GM12875 (cell line): ENCODE measurements at regions not wholly inside any gene's neighbourhood (a gene's known extent, or its start where the extent isn't known, plus 50 kb on each side); places are given as distances from the start of the nearest gene placed in this dataset.
"Not testable (repeated sequence)": the region's sequence is repeated elsewhere in the genome, so short reads cannot be mapped to it uniquely, and the experiment has no call there.

Experiments used
- H3K4me3 ChIP-seq: one replicate; pipeline ENCODE4 v1.5.1; 2011; ENCODE audit warnings: low read depth, low read length, control low read depth
- TF ChIP-seq, protein P1 (sequence below): IDR thresholded peaks from 2 replicates; pipeline ENCODE4 v1.5.1; 2011; ENCODE audit warnings: low read depth, mild to moderate bottlenecking, control low read depth, inconsistent platforms, low read length, moderate library complexity, borderline replicate concordance; ENCODE audit not compliant: insufficient read depth

DNA sequence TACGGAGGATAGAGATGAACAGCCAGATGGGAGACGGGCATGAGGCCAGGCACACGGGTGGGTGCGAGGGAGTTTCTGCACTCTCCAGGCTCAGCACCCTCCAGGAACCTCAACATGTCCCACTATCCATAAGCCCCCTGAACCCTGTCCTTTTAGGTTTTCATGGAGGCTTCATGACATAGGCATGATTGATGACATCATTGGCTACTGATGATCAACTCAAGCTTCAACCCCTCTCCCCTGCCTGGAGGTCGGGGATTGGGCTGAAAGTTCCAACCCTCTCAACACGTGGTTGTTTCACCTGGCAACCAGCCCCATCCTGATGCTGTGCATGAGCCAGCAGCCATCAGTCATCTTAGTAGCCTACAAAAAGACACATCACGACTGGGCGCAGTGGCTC, 360.7 kb upstream of the AUTS2 start:
- no peak overlapping the region for H3K4me3 ChIP-seq
- TF ChIP-seq, protein P1, sequence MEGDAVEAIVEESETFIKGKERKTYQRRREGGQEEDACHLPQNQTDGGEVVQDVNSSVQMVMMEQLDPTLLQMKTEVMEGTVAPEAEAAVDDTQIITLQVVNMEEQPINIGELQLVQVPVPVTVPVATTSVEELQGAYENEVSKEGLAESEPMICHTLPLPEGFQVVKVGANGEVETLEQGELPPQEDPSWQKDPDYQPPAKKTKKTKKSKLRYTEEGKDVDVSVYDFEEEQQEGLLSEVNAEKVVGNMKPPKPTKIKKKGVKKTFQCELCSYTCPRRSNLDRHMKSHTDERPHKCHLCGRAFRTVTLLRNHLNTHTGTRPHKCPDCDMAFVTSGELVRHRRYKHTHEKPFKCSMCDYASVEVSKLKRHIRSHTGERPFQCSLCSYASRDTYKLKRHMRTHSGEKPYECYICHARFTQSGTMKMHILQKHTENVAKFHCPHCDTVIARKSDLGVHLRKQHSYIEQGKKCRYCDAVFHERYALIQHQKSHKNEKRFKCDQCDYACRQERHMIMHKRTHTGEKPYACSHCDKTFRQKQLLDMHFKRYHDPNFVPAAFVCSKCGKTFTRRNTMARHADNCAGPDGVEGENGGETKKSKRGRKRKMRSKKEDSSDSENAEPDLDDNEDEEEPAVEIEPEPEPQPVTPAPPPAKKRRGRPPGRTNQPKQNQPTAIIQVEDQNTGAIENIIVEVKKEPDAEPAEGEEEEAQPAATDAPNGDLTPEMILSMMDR: no peak

DNA sequence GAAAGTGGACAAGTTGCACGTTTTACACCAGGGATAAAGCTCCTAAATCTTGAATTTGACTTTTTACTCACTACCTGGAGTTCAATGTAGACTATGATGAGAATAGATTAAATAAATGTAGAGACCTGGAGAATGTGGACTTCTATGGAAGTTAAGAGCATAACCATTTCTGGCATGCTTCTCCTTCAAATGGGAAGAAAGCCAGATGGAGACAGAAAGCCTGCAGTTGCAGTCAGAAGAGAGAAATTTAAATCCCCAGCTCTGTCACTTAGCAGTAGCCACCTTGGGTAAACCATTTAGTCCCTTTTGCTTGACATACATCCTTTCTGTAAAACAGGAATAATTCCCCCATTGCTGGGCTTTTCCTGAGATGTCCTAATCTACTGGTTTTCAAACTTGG, 355.3 kb upstream of the AUTS2 start:
- TF ChIP-seq, protein P1: no peak
- H3K4me3 ChIP-seq: no peak overlapping the region

DNA sequence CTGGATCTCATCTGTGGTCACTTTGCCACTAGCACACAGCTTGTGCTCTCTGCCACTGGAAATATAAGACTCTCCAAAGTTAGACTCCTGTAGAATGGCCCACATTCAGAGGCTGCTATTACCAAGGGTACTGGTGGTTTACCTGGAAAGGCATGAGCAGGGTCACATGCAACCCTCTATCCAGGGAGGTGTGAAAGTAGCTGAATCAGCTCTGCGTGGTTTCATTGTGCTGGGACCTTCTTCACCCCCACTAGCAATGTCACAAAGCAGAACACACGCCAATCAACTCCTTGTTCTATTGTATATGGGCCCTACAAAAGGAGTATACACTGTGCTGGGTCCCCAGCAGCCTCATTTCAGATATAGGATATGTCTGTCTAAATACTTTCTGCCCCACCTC, 353.6 kb upstream of the AUTS2 start:
- no peak overlapping the region for H3K4me3 ChIP-seq
- TF ChIP-seq, protein P1: no peak

DNA sequence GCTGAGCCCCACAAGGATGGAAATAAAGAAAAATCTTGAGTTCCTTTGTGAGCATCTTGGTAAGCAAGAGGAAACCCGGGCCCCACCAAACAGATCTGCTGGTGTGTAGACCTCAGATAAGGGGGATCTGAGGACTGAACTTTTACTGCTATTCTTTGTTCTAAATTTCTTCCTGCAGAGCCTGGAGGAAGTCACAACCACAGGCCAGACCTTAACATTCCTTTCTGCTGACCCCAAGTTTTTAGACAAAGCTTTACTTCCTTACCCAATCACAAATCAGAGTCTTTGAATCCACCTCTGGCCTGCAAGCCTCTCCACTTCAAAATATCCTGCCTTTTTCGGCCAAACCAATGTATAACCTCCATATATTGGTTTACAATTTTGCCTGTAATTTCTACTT, 352.6 kb upstream of the AUTS2 start:
- TF ChIP-seq, protein P1: no peak
- no peak overlapping the region for H3K4me3 ChIP-seq

DNA sequence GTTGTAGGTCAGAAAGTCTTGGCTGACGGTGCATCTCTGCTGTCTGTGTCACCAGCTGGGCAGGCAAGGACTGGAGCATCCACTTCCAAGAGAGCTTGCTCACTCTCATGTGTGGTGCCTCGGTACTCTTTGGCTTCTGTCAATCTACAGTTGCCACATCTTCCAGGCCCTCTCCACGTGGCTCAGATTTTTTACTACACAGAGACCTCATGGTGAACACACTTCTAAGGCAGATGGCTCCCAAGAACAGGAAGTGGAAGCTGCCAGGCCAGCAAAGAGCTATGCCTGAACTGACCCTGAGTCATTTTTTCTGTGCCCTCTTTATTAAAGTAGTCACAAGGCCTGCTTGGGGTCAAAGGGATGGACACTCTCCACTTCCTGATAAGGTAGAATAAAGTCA, 351.5 kb upstream of the AUTS2 start:
- no peak overlapping the region for H3K4me3 ChIP-seq
- TF ChIP-seq, protein P1: no peak

DNA sequence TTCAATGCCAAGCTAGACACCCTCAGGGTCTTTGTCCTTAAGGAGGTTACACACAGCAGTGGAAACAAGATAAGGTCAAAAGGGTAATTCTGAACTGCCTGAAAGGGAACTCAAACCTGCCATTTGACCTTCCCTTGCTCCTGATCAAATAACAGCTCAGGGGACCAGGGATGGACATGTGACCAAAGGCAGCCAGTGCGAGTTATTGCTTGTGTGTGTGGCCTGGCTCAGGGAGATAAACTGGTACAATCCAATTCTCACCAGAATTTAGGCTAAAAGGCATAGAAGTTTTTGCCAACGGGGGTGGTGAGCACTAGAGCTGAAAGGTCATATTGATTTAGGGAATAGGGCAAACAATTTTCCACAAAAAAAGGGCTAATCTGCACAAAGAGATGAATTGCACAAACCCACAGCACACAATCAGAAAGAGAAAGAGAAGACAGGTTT, 349.9 kb upstream of the AUTS2 start:
- H3K4me3 ChIP-seq: not testable (repeated sequence)

DNA sequence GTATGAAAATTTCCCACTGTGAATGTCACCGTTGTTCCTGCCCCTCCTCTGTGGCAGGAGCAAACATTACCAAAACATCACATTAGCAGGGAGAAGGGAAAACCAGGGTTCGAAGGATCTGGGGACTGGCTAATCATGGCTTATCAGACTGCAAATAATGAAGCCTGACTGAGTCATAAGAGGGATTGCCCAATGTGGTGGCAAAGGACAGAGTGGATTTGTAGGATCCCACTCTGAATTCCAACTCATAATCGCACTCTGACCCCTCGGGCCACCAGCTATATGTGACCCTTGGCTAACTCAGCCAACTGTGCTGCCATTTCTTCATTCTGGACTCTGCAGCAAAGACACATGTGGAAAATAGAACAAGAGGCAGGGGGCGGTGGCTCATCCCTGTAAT, 347.3 kb upstream of the AUTS2 start:
- TF ChIP-seq, protein P1: no peak
- no peak overlapping the region for H3K4me3 ChIP-seq

DNA sequence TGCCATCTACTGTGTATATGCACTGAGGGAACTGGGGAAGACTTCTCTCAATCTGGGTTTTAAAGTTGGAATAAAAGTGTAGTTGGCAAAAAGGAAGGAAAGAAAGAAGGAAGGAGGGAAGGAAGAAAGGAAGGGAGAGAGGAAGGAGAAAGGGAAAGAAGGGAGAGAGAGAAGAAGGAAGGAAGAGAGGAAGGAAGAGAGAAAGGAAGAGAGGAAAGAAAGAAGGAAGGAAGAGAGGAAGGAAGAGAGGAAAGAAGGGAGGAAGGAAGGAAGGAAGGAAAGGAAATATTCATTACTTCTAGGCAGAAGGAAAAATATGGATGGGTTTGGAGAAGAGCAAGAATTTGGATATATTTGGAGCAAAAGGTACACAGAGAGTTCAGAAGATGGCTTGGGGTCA, 343.6 kb upstream of the AUTS2 start:
- H3K4me3 ChIP-seq: no peak overlapping the region
- TF ChIP-seq, protein P1: no peak
